22Rv1 (cell line): ENCODE measurements at regions not wholly inside any gene's neighbourhood (a gene's known extent, or its start where the extent isn't known, plus 50 kb on each side); places are given as distances from the start of the nearest gene placed in this dataset.
"Not testable (repeated sequence)": the region's sequence is repeated elsewhere in the genome, so short reads cannot be mapped to it uniquely, and the experiment has no call there.

ENCODE experiments used
- H3K27ac ChIP-seq: fragments of 450-650 bp; 2 replicates; pipeline ENCODE4 v1.5.1; 2017
- ZFX ChIP-seq: fragments of 450-650 bp; IDR thresholded peaks from 2 replicates; pipeline ENCODE4 v1.6.1; 2017; ENCODE audit warnings: antibody characterized with exemption, borderline replicate concordance
- TF ChIP-seq, protein P1 (sequence below): fragments of 450-650 bp; IDR thresholded peaks from 2 replicates; pipeline ENCODE4 v1.5.1; 2017; ENCODE audit warnings: mild to moderate bottlenecking

- no peak overlapping the region for H3K27ac ChIP-seq
- TF ChIP-seq, protein P1, sequence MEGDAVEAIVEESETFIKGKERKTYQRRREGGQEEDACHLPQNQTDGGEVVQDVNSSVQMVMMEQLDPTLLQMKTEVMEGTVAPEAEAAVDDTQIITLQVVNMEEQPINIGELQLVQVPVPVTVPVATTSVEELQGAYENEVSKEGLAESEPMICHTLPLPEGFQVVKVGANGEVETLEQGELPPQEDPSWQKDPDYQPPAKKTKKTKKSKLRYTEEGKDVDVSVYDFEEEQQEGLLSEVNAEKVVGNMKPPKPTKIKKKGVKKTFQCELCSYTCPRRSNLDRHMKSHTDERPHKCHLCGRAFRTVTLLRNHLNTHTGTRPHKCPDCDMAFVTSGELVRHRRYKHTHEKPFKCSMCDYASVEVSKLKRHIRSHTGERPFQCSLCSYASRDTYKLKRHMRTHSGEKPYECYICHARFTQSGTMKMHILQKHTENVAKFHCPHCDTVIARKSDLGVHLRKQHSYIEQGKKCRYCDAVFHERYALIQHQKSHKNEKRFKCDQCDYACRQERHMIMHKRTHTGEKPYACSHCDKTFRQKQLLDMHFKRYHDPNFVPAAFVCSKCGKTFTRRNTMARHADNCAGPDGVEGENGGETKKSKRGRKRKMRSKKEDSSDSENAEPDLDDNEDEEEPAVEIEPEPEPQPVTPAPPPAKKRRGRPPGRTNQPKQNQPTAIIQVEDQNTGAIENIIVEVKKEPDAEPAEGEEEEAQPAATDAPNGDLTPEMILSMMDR = no peak
- no peak for TF ChIP-seq ZFX
Observed at GRCh38 chr1:200260597-200261335, 149.1 kb downstream of the ZNF281 start.

GRCh38 chr1:200258447-200259375 lies 151.1 kb downstream of the ZNF281 start:
- H3K27ac ChIP-seq = no peak overlapping the region
- TF ChIP-seq, protein P1 = peak; percentile 82
- no peak for TF ChIP-seq ZFX

DNA sequence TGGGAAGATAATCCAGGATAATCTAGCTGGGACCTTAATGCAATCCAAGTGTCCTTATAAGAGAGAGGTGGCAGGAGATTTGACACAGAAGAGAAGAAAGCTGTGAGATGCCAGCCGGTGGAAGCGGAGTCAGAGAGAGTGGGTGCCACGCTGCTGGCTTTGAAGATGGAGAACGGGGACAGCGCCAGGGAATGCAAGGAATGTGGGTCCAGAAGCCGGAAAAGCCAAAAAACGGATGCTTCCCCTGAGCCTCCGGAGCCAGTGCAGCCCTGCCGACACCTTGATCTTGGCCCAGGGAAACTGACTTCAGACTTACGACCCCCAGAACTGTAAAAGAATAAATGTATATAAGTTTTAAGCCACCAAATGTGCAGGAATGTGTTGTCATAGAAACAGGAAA lies 152.6 kb downstream of the ZNF281 start:
- TF ChIP-seq, protein P1 = no peak
- no peak for TF ChIP-seq ZFX
- H3K27ac ChIP-seq = no peak overlapping the region

DNA sequence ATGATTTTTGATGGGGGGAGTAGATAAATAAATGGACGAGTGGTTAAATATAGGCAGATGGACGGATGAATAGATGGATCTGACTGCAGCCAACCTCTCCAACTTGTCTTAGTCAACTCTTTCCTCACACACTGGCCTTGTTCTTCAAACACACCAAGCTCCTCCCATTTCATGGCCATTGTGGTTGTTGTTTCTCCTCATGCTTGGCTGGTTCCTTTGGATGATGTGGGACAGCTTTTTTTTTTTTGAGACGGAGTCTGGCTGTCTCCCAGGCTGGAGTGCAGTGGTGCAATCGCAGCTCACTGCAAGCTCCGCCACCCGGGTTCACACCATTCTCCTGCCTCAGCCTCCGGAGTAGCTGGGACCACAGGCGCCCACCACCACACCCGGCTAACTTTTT lies 155.2 kb downstream of the ZNF281 start:
- H3K27ac ChIP-seq = not testable (repeated sequence)

DNA sequence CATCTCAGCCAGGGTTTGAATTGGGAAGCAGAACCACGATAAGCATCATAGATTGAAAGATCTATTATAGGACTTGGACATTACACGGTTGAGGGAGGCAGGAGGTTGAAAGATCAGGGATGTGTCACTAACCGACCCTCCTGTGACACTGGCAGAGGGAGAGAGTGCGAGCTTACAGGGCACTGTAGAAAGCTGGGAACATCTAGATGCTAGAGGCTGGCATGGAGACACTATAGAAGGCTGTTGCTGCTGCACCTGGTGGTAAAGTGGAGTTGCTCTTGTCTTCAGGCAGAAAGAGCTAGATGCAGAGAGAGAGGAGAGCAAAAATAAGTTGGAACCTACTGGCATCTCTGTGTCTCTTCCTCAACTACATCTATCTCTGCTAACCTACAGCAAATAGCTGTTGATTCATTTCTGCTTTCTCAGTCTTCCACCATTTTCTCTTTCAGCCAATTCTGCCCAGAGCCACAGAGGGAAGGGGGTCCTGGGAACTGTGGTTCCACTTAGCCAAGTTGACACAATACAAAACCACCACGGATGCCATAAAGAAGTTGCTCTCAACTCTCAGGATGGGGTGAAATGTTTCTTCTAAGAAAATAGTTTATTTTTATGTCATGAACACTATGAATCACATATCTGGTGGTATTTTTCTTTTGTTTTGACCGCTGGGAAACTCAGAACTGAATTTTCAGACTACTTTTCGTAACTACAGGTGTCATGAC lies 155.9 kb downstream of the ZNF281 start:
- TF ChIP-seq ZFX = no peak
- TF ChIP-seq, protein P1 = no peak
- H3K27ac ChIP-seq = no peak overlapping the region

- H3K27ac ChIP-seq = no peak overlapping the region
- TF ChIP-seq, protein P1 = no peak
- TF ChIP-seq ZFX = no peak
Observed at GRCh38 chr1:200252531-200252930, 157.3 kb downstream of the ZNF281 start.

- no peak overlapping the region for H3K27ac ChIP-seq
- TF ChIP-seq, protein P1 = no peak
- no peak for TF ChIP-seq ZFX
Observed at GRCh38 chr1:200250469-200250868, 159.4 kb downstream of the ZNF281 start.
